MM.1S (cell line): ENCODE measurements at regions not wholly inside any gene's neighbourhood (a gene's known extent, or its start where the extent isn't known, plus 50 kb on each side); places are given as distances from the start of the nearest gene placed in this dataset.

Experiments
- DNase-seq: peaks from one replicate; pipeline ENCODE4 v3.0.0-alpha.2; 2015
- H2AFZ ChIP-seq: fragments of 300-600 bp; sonication (generic); 2 replicates; pipeline ENCODE4 v1.6.0; 2016; ENCODE audit warnings: antibody characterized with exemption, low read length
- H3F3A ChIP-seq: fragments of 300-600 bp; sonication (generic); 2 replicates; pipeline ENCODE4 v1.6.1; 2016; ENCODE audit warnings: mild to moderate bottlenecking, antibody characterized with exemption, low read length, moderate library complexity, mixed read lengths; ENCODE audit not compliant: insufficient read depth
- H3K27ac ChIP-seq: fragments of 300-600 bp; sonication (generic); 2 replicates; pipeline ENCODE4 v1.5.1; 2016; ENCODE audit warnings: mild to moderate bottlenecking, low read length
- H3K27me3 ChIP-seq: fragments of 300-600 bp; sonication (generic); replicated peaks from 2 replicates; pipeline ENCODE4 v1.6.0; 2016; ENCODE audit warnings: low read length; ENCODE audit not compliant: insufficient read depth
- H3K36me3 ChIP-seq: fragments of 300-600 bp; sonication (generic); replicated peaks from 2 replicates; pipeline ENCODE4 v1.6.1; 2016; ENCODE audit warnings: mild to moderate bottlenecking, low read length, mixed read lengths; ENCODE audit not compliant: insufficient read depth
- H3K4me1 ChIP-seq: fragments of 300-600 bp; sonication (generic); 2 replicates; pipeline ENCODE4 v1.6.1; 2016; ENCODE audit warnings: low read length, mixed read lengths
- H3K4me2 ChIP-seq: fragments of 300-600 bp; sonication (generic); 2 replicates; pipeline ENCODE4 v1.6.0; 2016; ENCODE audit warnings: low read depth, low read length
- H3K4me3 ChIP-seq: fragments of 300-600 bp; sonication (generic); 2 replicates; pipeline ENCODE4 v1.5.1; 2016; ENCODE audit warnings: low read length, mixed read lengths
- H3K79me2 ChIP-seq: fragments of 300-600 bp; sonication (generic); 2 replicates; pipeline ENCODE4 v1.6.1; 2016; ENCODE audit warnings: mixed run types, low read length, mixed read lengths
- H3K9ac ChIP-seq: fragments of 300-600 bp; sonication (generic); 2 replicates; pipeline ENCODE4 v1.6.1; 2016; ENCODE audit warnings: low read length, mixed read lengths
- H3K9me2 ChIP-seq: fragments of 300-600 bp; sonication (generic); replicated peaks from 2 replicates; pipeline ENCODE4 v1.6.1; 2016; ENCODE audit warnings: mild to moderate bottlenecking, low read length, mixed read lengths; ENCODE audit not compliant: insufficient read depth
- H3K9me3 ChIP-seq: fragments of 300-600 bp; sonication (generic); replicated peaks from 2 replicates; pipeline ENCODE4 v1.6.1; 2016; ENCODE audit warnings: mild to moderate bottlenecking, low read length, mixed read lengths; ENCODE audit not compliant: insufficient read depth
- H4K20me1 ChIP-seq: fragments of 300-600 bp; sonication (generic); 2 replicates; pipeline ENCODE4 v1.6.1; 2016; ENCODE audit warnings: mild to moderate bottlenecking, low read length, moderate library complexity, mixed read lengths; ENCODE audit not compliant: insufficient read depth
- CTCF ChIP-seq: fragments of 300-600 bp; sonication (generic); IDR thresholded peaks from 2 replicates; pipeline ENCODE4 v1.5.1; 2016; ENCODE audit warnings: antibody characterized with exemption, low read length, mixed read lengths
- EZH2 ChIP-seq: fragments of 300-600 bp; sonication (generic); optimal IDR thresholded peaks from 2 replicates; pipeline ENCODE3; 2017; ENCODE audit warnings: low read depth, mild to moderate bottlenecking, antibody characterized with exemption, low read length, mixed read lengths
- EZH2phosphoT487 ChIP-seq: fragments of 300-600 bp; sonication (generic); IDR thresholded peaks from 2 replicates; pipeline ENCODE4 v1.6.1; 2018; ENCODE audit warnings: antibody characterized with exemption, low read length

GRCh38 chr18:31219395-31219794 is 56.7 kb upstream of the DSC1 start:
- no peak overlapping the region for H3K4me3 ChIP-seq
- H3K4me1 ChIP-seq: 0 out of 2 replicates have a peak, but pooled peaks cover 4% of the 10 kb centered on the region
- H3F3A ChIP-seq: no peaks in the 10 kb centered on the region
- peak; percentile 32 for DNase-seq
- no peak overlapping the region for H3K9ac ChIP-seq
- no peaks in the 10 kb centered on the region for H3K27me3 ChIP-seq
- H4K20me1 ChIP-seq: no peaks in the 10 kb centered on the region
- H3K9me2 ChIP-seq: no peaks in the 10 kb centered on the region
- H3K27ac ChIP-seq: no peak overlapping the region
- no peak overlapping the region for H2AFZ ChIP-seq
- no peaks in the 10 kb centered on the region for H3K36me3 ChIP-seq
- no peak overlapping the region for H3K4me2 ChIP-seq
- no peaks in the 10 kb centered on the region for H3K9me3 ChIP-seq
- no peaks in the 10 kb centered on the region for H3K79me2 ChIP-seq
- TF ChIP-seq EZH2: no peak
- TF ChIP-seq CTCF: no peak
- TF ChIP-seq EZH2phosphoT487: no peak

- Histone ChIP-seq H3F3A (no peaks in the 10 kb centered on the region), H3K27ac (no peak overlapping the region), H4K20me1 (no peaks in the 10 kb centered on the region), H2AFZ (no peak overlapping the region), H3K9me2 (no peaks in the 10 kb centered on the region), H3K27me3 (no peaks in the 10 kb centered on the region), H3K4me3 (no peak overlapping the region), H3K4me2 (no peak overlapping the region), H3K79me2 (no peaks in the 10 kb centered on the region), H3K9me3 (no peaks in the 10 kb centered on the region), H3K36me3 (no peaks in the 10 kb centered on the region), H3K4me1 (0 out of 2 replicates have a peak, but pooled peaks cover 4% of the 10 kb centered on the region), H3K9ac (no peak overlapping the region)
- DNase-seq: no peak
- TF ChIP-seq CTCF: no peak
- TF ChIP-seq EZH2: no peak
- no peak for TF ChIP-seq EZH2phosphoT487
These were observed 60.7 kb upstream of the DSC1 start for GRCh38 chr18:31223371-31223770.

- no peaks in the 10 kb centered on the region; the same call in 1 of the 2 replicates for H3K9me2 ChIP-seq
- H2AFZ ChIP-seq: no peak overlapping the region
- no peaks in the 10 kb centered on the region for H3K36me3 ChIP-seq
- no peaks in the 10 kb centered on the region for H3K9me3 ChIP-seq
- TF ChIP-seq EZH2phosphoT487 (no peak), EZH2 (no peak), CTCF (no peak)
- H3K4me1 ChIP-seq: no peaks in the 10 kb centered on the region
- no peak for DNase-seq
- H3K27ac ChIP-seq: no peak overlapping the region
- no peak overlapping the region for H3K4me2 ChIP-seq
- H4K20me1 ChIP-seq: no peaks in the 10 kb centered on the region
- H3F3A ChIP-seq: no peaks in the 10 kb centered on the region
- H3K79me2 ChIP-seq: no peaks in the 10 kb centered on the region
- no peaks in the 10 kb centered on the region for H3K27me3 ChIP-seq
- H3K9ac ChIP-seq: no peak overlapping the region
- no peak overlapping the region for H3K4me3 ChIP-seq
These were observed 63.0 kb upstream of the DSC1 start for GRCh38 chr18:31225668-31226067.
